B cell (primary cell): ENCODE measurements at regions not wholly inside any gene's neighbourhood (a gene's known extent, or its start where the extent isn't known, plus 50 kb on each side); places are given as distances from the start of the nearest gene placed in this dataset.

Experiments used
- ATAC-seq: fragments of 200-7000 bp; cut with Tn5 transposase; one replicate; pipeline ENCODE4 v1.10.0; 2021; ENCODE audit warnings: low read depth, mild to moderate bottlenecking, moderate number of reproducible peaks, moderate library complexity
- CTCF ChIA-PET: fragments of 350-600 bp; sonication (Branson Sonifier 250); formaldehyde crosslinking; loops from one replicate; lab custom pipeline; 2021; ENCODE audit warnings: antibody characterized with exemption, inconsistent platforms; lab: Charles Lee
- POLR2A ChIA-PET: fragments of 350-600 bp; sonication (Branson Sonifier 250); formaldehyde crosslinking; loops from one replicate; lab custom pipeline; 2021; ENCODE audit warnings: antibody characterized with exemption; lab: Charles Lee
- DNase-seq: peaks from one replicate; pipeline ENCODE4 v3.0.0; 2013
- H2AFZ ChIP-seq: 2 replicates; pipeline ENCODE4 v1.6.1; 2012; ENCODE audit warnings: mild to moderate bottlenecking, low read depth, low read length; ENCODE audit not compliant: insufficient read depth, poor library complexity, severe bottlenecking
- H3K27ac ChIP-seq, 2 donors: 1 replicate in 1 of 2; 2 replicates in 1 of 2; pipeline ENCODE4 v1.5.1; 2012 to 2013; ENCODE audit warnings: low read length in 2 of 2, mild to moderate bottlenecking in 2 of 2, moderate library complexity in 1 of 2
- H3K27me3 ChIP-seq, 4 experiments: fragments of 200-600 bp in 1 of 4; sonication (generic) in 1 of 4; replicated peaks in 1 of 4; 1 replicate in 2 of 4; 2 replicates in 2 of 4; pipeline versions ENCODE4 v1.6.1 to v1.7.0; 2013 to 2016; ENCODE audit warnings: low read length in 3 of 4, mild to moderate bottlenecking in 2 of 4, mixed read lengths in 1 of 4, moderate library complexity in 1 of 4; ENCODE audit not compliant: insufficient read depth in 4 of 4, control insufficient read depth in 3 of 4; ENCODE audit errors: control extremely low read depth in 1 of 4
- H3K36me3 ChIP-seq, 2 experiments: replicated peaks in 1 of 2; 1 replicate in 1 of 2; 2 replicates in 1 of 2; pipeline versions ENCODE4 v1.6.1 to v1.7.1; 2013; ENCODE audit warnings: low read length in 1 of 2; ENCODE audit not compliant: insufficient read depth in 2 of 2, control insufficient read depth in 1 of 2; ENCODE audit errors: control extremely low read depth in 1 of 2, extremely low read depth in 1 of 2
- H3K4me1 ChIP-seq, 2 donors: fragments of 200-600 bp in 1 of 2; sonication (generic) in 1 of 2; 1 replicate in 1 of 2; 2 replicates in 1 of 2; pipeline versions ENCODE4 v1.5.1 to v1.6.1; 2013 to 2017; ENCODE audit warnings: low read length in 2 of 2; ENCODE audit not compliant: control insufficient read depth in 2 of 2, insufficient read depth in 2 of 2
- H3K4me2 ChIP-seq: replicated peaks from 2 replicates; pipeline ENCODE3; 2012; ENCODE audit warnings: mild to moderate bottlenecking, low read depth, low read length; ENCODE audit not compliant: poor library complexity, severe bottlenecking
- H3K4me3 ChIP-seq, 5 experiments: fragments of 200-600 bp in 1 of 5; sonication (generic) in 1 of 5; 1 replicate in 3 of 5; 2 replicates in 2 of 5; pipeline versions ENCODE4 v1.5.1 to v1.7.0; 2011 to 2016; ENCODE audit warnings: low read length in 4 of 5, mild to moderate bottlenecking in 4 of 5, low read depth in 2 of 5, control low read depth in 1 of 5, moderate library complexity in 1 of 5; ENCODE audit not compliant: insufficient read depth in 1 of 5; ENCODE audit errors: control extremely low read depth in 1 of 5, extremely low read depth in 1 of 5
- H3K79me2 ChIP-seq: fragments of 200-600 bp; sonication (generic); one replicate; pipeline ENCODE4 v1.6.0; 2016; ENCODE audit warnings: low read length; ENCODE audit not compliant: control insufficient read depth, insufficient read depth
- H3K9ac ChIP-seq: fragments of 200-600 bp; sonication (generic); 2 replicates; pipeline ENCODE4 v1.6.1; 2017; ENCODE audit warnings: mild to moderate bottlenecking, low read length, moderate library complexity
- H3K9me3 ChIP-seq, 3 donors: one replicate each; pipeline versions ENCODE4 v1.6.1 to v1.7.1; 2013; ENCODE audit warnings: low read length in 2 of 3; ENCODE audit not compliant: control insufficient read depth in 2 of 3, insufficient read depth in 1 of 3; ENCODE audit errors: control extremely low read depth in 1 of 3
- H4K20me1 ChIP-seq: 2 replicates; pipeline ENCODE4 v1.6.0; 2012; ENCODE audit warnings: mild to moderate bottlenecking, low read length; ENCODE audit not compliant: insufficient read depth, control insufficient read depth, poor library complexity, severe bottlenecking
- H3K27ac Mint-ChIP-seq: one replicate; pipeline ENCODE4 v1.8.0; 2021; ENCODE audit warnings: mixed read lengths
- H3K27me3 Mint-ChIP-seq: one replicate; pipeline ENCODE4 v1.8.0; 2021; ENCODE audit warnings: mixed read lengths
- H3K4me1 Mint-ChIP-seq: one replicate; pipeline ENCODE4 v1.8.0; 2021; ENCODE audit warnings: mixed read lengths
- H3K4me3 Mint-ChIP-seq: one replicate; pipeline ENCODE4 v1.8.0; 2021; ENCODE audit warnings: mixed read lengths
- H3K9me3 Mint-ChIP-seq: one replicate; pipeline ENCODE4 v1.8.0; 2022; ENCODE audit warnings: mixed read lengths; ENCODE audit not compliant: insufficient read depth
- EZH2 ChIP-seq: IDR thresholded peaks from 2 replicates; pipeline ENCODE4 v1.6.1; 2012; ENCODE audit warnings: borderline replicate concordance, low read depth, mild to moderate bottlenecking, moderate library complexity, low read length; ENCODE audit not compliant: insufficient read depth, poor library complexity, severe bottlenecking
- WGBS: methylation state at CpG from one replicate; pipeline ENCODE4 v1.1.5; 2013; ENCODE audit warnings: missing lambda C conversion rate; ENCODE audit not compliant: insufficient coverage; 5-methylcytosine and 5-hydroxymethylcytosine counted together
- intact Hi-C: fragments of 100-400 bp; cut with micrococcal nuclease; formaldehyde crosslinking; loops from one replicate; pipeline ENCODE4 v1.10.0; 2022
- TF ChIP-seq, protein P1 (sequence below): fragments of 200-600 bp; IDR thresholded peaks from one replicate; pipeline ENCODE4 v1.8.0; 2022; ENCODE audit warnings: antibody characterized with exemption, mild to moderate bottlenecking

- POLR2A ChIA-PET: interaction anchor here (0.6 kb wide), 1 partner anchor 8 kb away, joined by 3 read pairs; no protein-coding TSS in a partner anchor
- H3K27me3 Mint-ChIP-seq: no peaks in the 10 kb centered on the region
- peaks cover 0 to 18% (median 0%) of the 10 kb centered on the region in 3 donors for H3K9me3 ChIP-seq
- no peaks in the 10 kb centered on the region for H3K36me3 ChIP-seq
- H3K4me3 Mint-ChIP-seq: no peak overlapping the region
- no peak overlapping the region for H3K27ac Mint-ChIP-seq
- H3K9me3 Mint-ChIP-seq: peaks cover 7% of the 10 kb centered on the region
- TF ChIP-seq, protein P1, sequence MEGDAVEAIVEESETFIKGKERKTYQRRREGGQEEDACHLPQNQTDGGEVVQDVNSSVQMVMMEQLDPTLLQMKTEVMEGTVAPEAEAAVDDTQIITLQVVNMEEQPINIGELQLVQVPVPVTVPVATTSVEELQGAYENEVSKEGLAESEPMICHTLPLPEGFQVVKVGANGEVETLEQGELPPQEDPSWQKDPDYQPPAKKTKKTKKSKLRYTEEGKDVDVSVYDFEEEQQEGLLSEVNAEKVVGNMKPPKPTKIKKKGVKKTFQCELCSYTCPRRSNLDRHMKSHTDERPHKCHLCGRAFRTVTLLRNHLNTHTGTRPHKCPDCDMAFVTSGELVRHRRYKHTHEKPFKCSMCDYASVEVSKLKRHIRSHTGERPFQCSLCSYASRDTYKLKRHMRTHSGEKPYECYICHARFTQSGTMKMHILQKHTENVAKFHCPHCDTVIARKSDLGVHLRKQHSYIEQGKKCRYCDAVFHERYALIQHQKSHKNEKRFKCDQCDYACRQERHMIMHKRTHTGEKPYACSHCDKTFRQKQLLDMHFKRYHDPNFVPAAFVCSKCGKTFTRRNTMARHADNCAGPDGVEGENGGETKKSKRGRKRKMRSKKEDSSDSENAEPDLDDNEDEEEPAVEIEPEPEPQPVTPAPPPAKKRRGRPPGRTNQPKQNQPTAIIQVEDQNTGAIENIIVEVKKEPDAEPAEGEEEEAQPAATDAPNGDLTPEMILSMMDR: no peak
- no peak for TF ChIP-seq EZH2
- H3K27ac ChIP-seq: no peak overlapping the region
- CTCF ChIA-PET: no interaction called here
- intact Hi-C loops: no loop called here
- WGBS: 69% methylated on average over 9 of the region's 9 CpGs
- ATAC-seq: no peak
- no peak for DNase-seq
- H3K79me2 ChIP-seq: no peaks in the 10 kb centered on the region
- no peak overlapping the region for H3K4me3 ChIP-seq
- no peak overlapping the region for H3K9ac ChIP-seq
- no peaks in the 10 kb centered on the region for H3K27me3 ChIP-seq
- H4K20me1 ChIP-seq: no peaks in the 10 kb centered on the region
- no peak overlapping the region for H3K4me2 ChIP-seq
- no peak overlapping the region for H2AFZ ChIP-seq
- H3K4me1 Mint-ChIP-seq: no peaks in the 10 kb centered on the region
- H3K4me1 ChIP-seq: no peaks in the 10 kb centered on the region
These were observed 79.9 kb downstream of the CPZ start for GRCh38 chr4:8672486-8672885.

DNA sequence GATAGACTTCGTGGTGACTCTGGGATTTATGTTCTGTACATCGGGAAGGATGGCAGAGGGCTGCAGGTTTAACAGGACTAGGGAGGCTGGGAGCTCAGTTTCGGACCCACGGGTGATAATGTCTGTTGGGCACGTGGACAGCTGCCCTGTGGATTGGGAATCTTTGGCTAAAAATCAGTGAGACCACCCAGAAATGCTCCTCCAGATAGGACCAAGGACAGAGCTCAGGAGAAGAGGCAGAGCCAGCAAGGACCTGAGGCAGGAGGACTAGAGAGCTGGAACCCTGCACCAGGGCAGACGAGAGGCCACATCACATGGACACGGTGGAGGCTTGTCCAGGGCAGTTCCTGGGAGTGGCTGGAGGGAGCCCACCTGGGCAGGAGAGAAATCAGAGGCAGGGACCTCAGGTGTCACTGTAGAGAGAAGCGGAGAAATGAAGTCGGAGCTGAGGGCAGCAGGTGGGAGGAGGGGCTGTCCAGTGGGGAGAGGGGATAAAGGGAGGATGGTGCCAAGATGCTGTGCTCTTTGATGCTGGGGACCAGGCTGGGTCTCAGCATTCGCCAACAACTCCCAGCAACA lies 79.2 kb downstream of the CPZ start:
- peaks cover under 1% of the 10 kb centered on the region for H3K9me3 Mint-ChIP-seq
- POLR2A ChIA-PET: no interaction called here
- H3K27me3 Mint-ChIP-seq: no peaks in the 10 kb centered on the region
- no peak overlapping the region for H3K4me3 Mint-ChIP-seq
- CTCF ChIA-PET: no interaction called here
- Histone ChIP-seq H3K9ac (no peak overlapping the region), H3K27me3 (no peaks in the 10 kb centered on the region), H3K36me3 (no peaks in the 10 kb centered on the region), H3K4me3 (no peak overlapping the region), H2AFZ (no peak overlapping the region), H3K9me3 (peaks cover 0 to 15% (median 0%) of the 10 kb centered on the region in 3 donors), H4K20me1 (no peaks in the 10 kb centered on the region), H3K4me2 (no peak overlapping the region), H3K27ac (no peak overlapping the region), H3K4me1 (no peaks in the 10 kb centered on the region), H3K79me2 (no peaks in the 10 kb centered on the region)
- DNase-seq (no peak), ATAC-seq (no peak)
- H3K27ac Mint-ChIP-seq: no peak overlapping the region
- no peaks in the 10 kb centered on the region for H3K4me1 Mint-ChIP-seq
- 72% methylated on average over 9 of the region's 10 CpGs for WGBS
- TF ChIP-seq, protein P1: no peak
- TF ChIP-seq EZH2: no peak
- intact Hi-C loops: no loop called here
